Small intestine (tissue), 7 donors: ENCODE measurements at regions not wholly inside any gene's neighbourhood (a gene's known extent, or its start where the extent isn't known, plus 50 kb on each side); places are given as distances from the start of the nearest gene placed in this dataset.
"Not testable (repeated sequence)": the region's sequence is repeated elsewhere in the genome, so short reads cannot be mapped to it uniquely, and the experiment has no call there.

Experiments
- DNase-seq, 2 donors: peaks; one replicate each; pipeline versions ENCODE4 v3.0.0 to v3.0.0-alpha.2; 2013
- FAIRE-seq: peaks from 2 replicates; lab custom pipeline; 2012; peaks lifted over from hg19 to GRCh38; lab: Jason Lieb, UNC
- H3K27ac ChIP-seq, 3 donors: one replicate each; pipeline ENCODE4 v1.5.1; 2013; ENCODE audit warnings: low read length in 2 of 3, mild to moderate bottlenecking in 2 of 3, control low read depth in 1 of 3, inconsistent platforms in 1 of 3, low read depth in 1 of 3, moderate library complexity in 1 of 3
- H3K27me3 ChIP-seq, 3 donors: one replicate each; pipeline ENCODE4 v1.6.1; 2013; ENCODE audit warnings: low read length in 3 of 3, inconsistent platforms in 1 of 3; ENCODE audit not compliant: control insufficient read depth in 3 of 3, insufficient read depth in 3 of 3
- H3K36me3 ChIP-seq, 3 donors: one replicate each; pipeline ENCODE4 v1.6.1; 2013; ENCODE audit warnings: low read length in 3 of 3, inconsistent platforms in 1 of 3, low read depth in 1 of 3, mild to moderate bottlenecking in 1 of 3, moderate library complexity in 1 of 3; ENCODE audit not compliant: control insufficient read depth in 3 of 3, insufficient read depth in 2 of 3
- H3K4me1 ChIP-seq, 3 donors: one replicate each; pipeline ENCODE4 v1.6.1; 2013; ENCODE audit warnings: low read length in 2 of 3, inconsistent platforms in 1 of 3, low read depth in 1 of 3, mild to moderate bottlenecking in 1 of 3, moderate library complexity in 1 of 3; ENCODE audit not compliant: control insufficient read depth in 3 of 3, insufficient read depth in 2 of 3
- H3K4me3 ChIP-seq, 3 donors: one replicate each; pipeline ENCODE4 v1.5.1; 2013; ENCODE audit warnings: low read length in 3 of 3, control low read depth in 1 of 3, inconsistent platforms in 1 of 3, low read depth in 1 of 3, mild to moderate bottlenecking in 1 of 3, moderate library complexity in 1 of 3
- H3K9me3 ChIP-seq, 2 donors: one replicate each; pipeline ENCODE4 v1.6.1; 2013; ENCODE audit warnings: low read depth in 1 of 2, low read length in 1 of 2; ENCODE audit not compliant: control insufficient read depth in 2 of 2, insufficient read depth in 1 of 2
- WGBS, 3 donors: extraction: QIAGEN DNeasy Blood & Tissue Kit; methylation state at CpG; one replicate each; pipeline ENCODE4 v1.1.7; 2013; 5-methylcytosine and 5-hydroxymethylcytosine counted together
- donor health status: healthy with polysubstance abuse.
- donor health status: control.
- donor health status: control.
- donor health status: Bipolar disorder and iron deficiency.
- donor health status: healthy.

- not testable (repeated sequence) for FAIRE-seq, DNase-seq, H3K4me3 ChIP-seq, H3K36me3 ChIP-seq, H3K27ac ChIP-seq, H3K9me3 ChIP-seq, H3K4me1 ChIP-seq, H3K27me3 ChIP-seq
- WGBS, 3 donors, result 82 to 91% (median 89%) methylated on average over 4 of the region's 4 CpGs
These were observed 204.7 kb upstream of the ZNF804B start for GRCh38 chr7:88554847-88555246.

GRCh38 chr7:88548399-88548798 lies 211.1 kb upstream of the ZNF804B start:
- DNase-seq (no peak), FAIRE-seq (no peak)
- H3K4me3 ChIP-seq, result no peak overlapping the region
- no peaks in the 10 kb centered on the region for H3K27me3 ChIP-seq
- H3K27ac ChIP-seq, result no peak overlapping the region
- no peaks in the 10 kb centered on the region for H3K4me1 ChIP-seq
- H3K36me3 ChIP-seq, result no peaks in the 10 kb centered on the region
- peaks cover 0 to 37% of the 10 kb centered on the region in 2 donors for H3K9me3 ChIP-seq

- Histone ChIP-seq H3K27ac (no peak overlapping the region), H3K4me1 (no peaks in the 10 kb centered on the region), H3K36me3 (no peaks in the 10 kb centered on the region), H3K9me3 (peaks cover 0 to 39% of the 10 kb centered on the region in 2 donors), H3K27me3 (no peaks in the 10 kb centered on the region), H3K4me3 (no peak overlapping the region)
- DNase-seq (no peak), FAIRE-seq (no peak)
- 32 to 53% (median 35%) methylated on average over 2 of the region's 2 CpGs for WGBS, 3 donors
These were observed 212.7 kb upstream of the ZNF804B start for GRCh38 chr7:88546808-88547207.

GRCh38 chr7:88545663-88546062 lies 213.8 kb upstream of the ZNF804B start:
- H3K27ac ChIP-seq, result no peak overlapping the region
- 50 to 65% (median 58%) methylated on average over 1 of the region's 1 CpG for WGBS, 3 donors
- no peak overlapping the region for H3K4me3 ChIP-seq
- H3K36me3 ChIP-seq, result no peaks in the 10 kb centered on the region
- H3K9me3 ChIP-seq, result peaks cover 0 to 39% of the 10 kb centered on the region in 2 donors
- FAIRE-seq (no peak), DNase-seq (no peak)
- H3K27me3 ChIP-seq, result no peaks in the 10 kb centered on the region
- H3K4me1 ChIP-seq, result no peaks in the 10 kb centered on the region

- FAIRE-seq, result no peak
- H3K27me3 ChIP-seq, result no peaks in the 10 kb centered on the region
- 52 to 65% (median 53%) methylated on average over 4 of the region's 4 CpGs for WGBS, 3 donors
These were observed 219.5 kb upstream of the ZNF804B start for GRCh38 chr7:88540012-88540411.

GRCh38 chr7:88539518-88539917 lies 220.0 kb upstream of the ZNF804B start:
- DNase-seq (no peak), FAIRE-seq (no peak)
- peaks cover 0 to 21% of the 10 kb centered on the region in 2 donors for H3K9me3 ChIP-seq
- 73 to 100% (median 86%) methylated on average over 2 of the region's 2 CpGs for WGBS, 3 donors
- no peaks in the 10 kb centered on the region for H3K4me1 ChIP-seq
- H3K27ac ChIP-seq, result no peak overlapping the region
- H3K4me3 ChIP-seq, result no peak overlapping the region
- H3K27me3 ChIP-seq, result no peaks in the 10 kb centered on the region
- no peaks in the 10 kb centered on the region for H3K36me3 ChIP-seq

More at GRCh38 chr7:88540012-88540411, 219.5 kb upstream of the ZNF804B start:
- H3K4me3 ChIP-seq, result no peak overlapping the region
- no peaks in the 10 kb centered on the region for H3K4me1 ChIP-seq
- no peaks in the 10 kb centered on the region for H3K36me3 ChIP-seq
- H3K9me3 ChIP-seq, result peaks cover 0 to 25% of the 10 kb centered on the region in 2 donors
- no peak overlapping the region for H3K27ac ChIP-seq
- DNase-seq, result no peak

- no peaks in the 10 kb centered on the region for H3K4me1 ChIP-seq
- no peak overlapping the region for H3K27ac ChIP-seq
- H3K36me3 ChIP-seq, result no peaks in the 10 kb centered on the region
- no peaks in the 10 kb centered on the region for H3K9me3 ChIP-seq
- WGBS, 3 donors, result 70 to 82% (median 78%) methylated on average over 3 of the region's 3 CpGs
- no peaks in the 10 kb centered on the region for H3K27me3 ChIP-seq
- H3K4me3 ChIP-seq, result no peak overlapping the region
- FAIRE-seq (no peak), DNase-seq (no peak)
These were observed 217.0 kb upstream of the STEAP4 start for GRCh38 chr7:88523645-88524044.

- no peak overlapping the region for H3K27ac ChIP-seq
- H3K27me3 ChIP-seq, result no peaks in the 10 kb centered on the region
- DNase-seq, result no peak
- WGBS, 3 donors, result 48 to 54% (median 50%) methylated on average over 2 of the region's 2 CpGs
- H3K4me3 ChIP-seq, result no peak overlapping the region
- no peaks in the 10 kb centered on the region for H3K36me3 ChIP-seq
- no peaks in the 10 kb centered on the region for H3K4me1 ChIP-seq
- no peak for FAIRE-seq
- H3K9me3 ChIP-seq, result no peaks in the 10 kb centered on the region
These were observed 216.1 kb upstream of the STEAP4 start for GRCh38 chr7:88522771-88523293.

- WGBS, 3 donors, result 71 to 90% (median 88%) methylated on average over 1 of the region's 1 CpG
- Histone ChIP-seq H3K9me3 (no peaks in the 10 kb centered on the region), H3K27me3 (no peaks in the 10 kb centered on the region), H3K4me1 (peaks cover 0 to 10% (median 0%) of the 10 kb centered on the region in 3 donors), H3K4me3 (no peak overlapping the region), H3K27ac (peak overlapping the region in 1 of 3 donors; percentile 50), H3K36me3 (no peaks in the 10 kb centered on the region)
- FAIRE-seq (no peak), DNase-seq (peak in 1 of 2 donors; percentile 47)
These were observed 209.7 kb upstream of the STEAP4 start for GRCh38 chr7:88516429-88516828.
